Neutrophil (primary cell): ENCODE measurements at regions not wholly inside any gene's neighbourhood (a gene's known extent, or its start where the extent isn't known, plus 50 kb on each side); places are given as distances from the start of the nearest gene placed in this dataset.
"Not testable (repeated sequence)": the region's sequence is repeated elsewhere in the genome, so short reads cannot be mapped to it uniquely, and the experiment has no call there.

Source experiments
- H3K27ac ChIP-seq: fragments of 200-600 bp; sonication (generic); 2 replicates; pipeline ENCODE4 v1.5.1; 2016; ENCODE audit warnings: mild to moderate bottlenecking, moderate library complexity
- H3K27me3 ChIP-seq: fragments of 200-600 bp; sonication (generic); 2 replicates; pipeline ENCODE4 v1.6.0; 2016; ENCODE audit warnings: mild to moderate bottlenecking
- H3K36me3 ChIP-seq: fragments of 200-600 bp; sonication (generic); 2 replicates; pipeline ENCODE4 v1.5.1; 2017
- H3K4me1 ChIP-seq, 2 experiments: fragments of 200-600 bp in 1 of 2; sonication (generic) in 1 of 2; 1 replicate in 1 of 2; 2 replicates in 1 of 2; pipeline versions ENCODE4 v1.5.1 to v1.6.1; 2013 to 2016; ENCODE audit warnings: low read depth in 1 of 2, low read length in 1 of 2, mild to moderate bottlenecking in 1 of 2, moderate library complexity in 1 of 2; ENCODE audit not compliant: control insufficient read depth in 1 of 2, insufficient read depth in 1 of 2
- H3K4me3 ChIP-seq, 2 experiments: fragments of 200-600 bp in 1 of 2; sonication (generic) in 1 of 2; 1 replicate in 1 of 2; 2 replicates in 1 of 2; pipeline ENCODE4 v1.5.1; 2013 to 2016; ENCODE audit warnings: low read depth in 1 of 2, low read length in 1 of 2, mild to moderate bottlenecking in 1 of 2, moderate library complexity in 1 of 2
- H3K9me3 ChIP-seq: fragments of 200-600 bp; sonication (generic); 2 replicates; pipeline ENCODE4 v1.5.1; 2016
- TF ChIP-seq, protein P1 (sequence below): fragments of 200-600 bp; sonication (generic); IDR thresholded peaks from 2 replicates; pipeline ENCODE4 v1.5.1; 2016; ENCODE audit warnings: antibody characterized with exemption

GRCh38 chr10:62935022-62935421 lies 118.9 kb upstream of the EGR2 start:
- Histone ChIP-seq H3K27me3 (peaks cover 8% of the 10 kb centered on the region), H3K36me3 (no peaks in the 10 kb centered on the region), H3K4me3 (no peak overlapping the region), H3K27ac (no peak overlapping the region), H3K4me1 (peaks cover 2 to 4% of the 10 kb centered on the region in 2 experiments), H3K9me3 (no peaks in the 10 kb centered on the region)
- TF ChIP-seq, protein P1, sequence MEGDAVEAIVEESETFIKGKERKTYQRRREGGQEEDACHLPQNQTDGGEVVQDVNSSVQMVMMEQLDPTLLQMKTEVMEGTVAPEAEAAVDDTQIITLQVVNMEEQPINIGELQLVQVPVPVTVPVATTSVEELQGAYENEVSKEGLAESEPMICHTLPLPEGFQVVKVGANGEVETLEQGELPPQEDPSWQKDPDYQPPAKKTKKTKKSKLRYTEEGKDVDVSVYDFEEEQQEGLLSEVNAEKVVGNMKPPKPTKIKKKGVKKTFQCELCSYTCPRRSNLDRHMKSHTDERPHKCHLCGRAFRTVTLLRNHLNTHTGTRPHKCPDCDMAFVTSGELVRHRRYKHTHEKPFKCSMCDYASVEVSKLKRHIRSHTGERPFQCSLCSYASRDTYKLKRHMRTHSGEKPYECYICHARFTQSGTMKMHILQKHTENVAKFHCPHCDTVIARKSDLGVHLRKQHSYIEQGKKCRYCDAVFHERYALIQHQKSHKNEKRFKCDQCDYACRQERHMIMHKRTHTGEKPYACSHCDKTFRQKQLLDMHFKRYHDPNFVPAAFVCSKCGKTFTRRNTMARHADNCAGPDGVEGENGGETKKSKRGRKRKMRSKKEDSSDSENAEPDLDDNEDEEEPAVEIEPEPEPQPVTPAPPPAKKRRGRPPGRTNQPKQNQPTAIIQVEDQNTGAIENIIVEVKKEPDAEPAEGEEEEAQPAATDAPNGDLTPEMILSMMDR = no peak

- no peaks in the 10 kb centered on the region for H3K9me3 ChIP-seq
- H3K4me3 ChIP-seq = no peak overlapping the region
- peaks cover 8% of the 10 kb centered on the region for H3K27me3 ChIP-seq
- H3K27ac ChIP-seq = no peak overlapping the region
- no peaks in the 10 kb centered on the region for H3K36me3 ChIP-seq
- TF ChIP-seq, protein P1 = no peak
- H3K4me1 ChIP-seq = peaks cover 0 to under 1% of the 10 kb centered on the region in 2 experiments
Observed at GRCh38 chr10:62934258-62934657, 118.1 kb upstream of the EGR2 start.

DNA sequence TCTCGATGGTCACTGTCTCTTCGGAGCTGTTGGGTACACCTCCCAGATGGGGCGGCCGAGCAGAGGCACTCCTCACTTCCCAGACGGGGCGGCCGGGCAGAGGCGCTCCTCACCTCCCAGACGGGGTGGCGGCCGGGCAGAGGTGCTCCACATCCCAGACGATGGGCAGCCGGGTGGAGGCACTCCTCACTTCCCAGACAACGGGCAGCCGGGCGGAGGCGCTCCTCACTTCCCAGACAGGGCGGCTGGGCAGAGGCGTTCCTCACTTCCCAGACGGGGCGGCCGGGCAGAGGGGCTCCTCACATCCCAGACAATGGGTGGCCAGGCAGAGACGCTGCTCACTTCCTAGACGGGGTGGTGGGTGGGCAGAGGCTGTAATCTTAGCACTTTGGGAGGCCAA lies 112.6 kb upstream of the EGR2 start:
- H3K4me3 ChIP-seq, H3K36me3 ChIP-seq, H3K9me3 ChIP-seq, H3K4me1 ChIP-seq, H3K27ac ChIP-seq: not testable (repeated sequence)
- H3K27me3 ChIP-seq = peaks cover 25% of the 10 kb centered on the region

GRCh38 chr10:62926407-62926806 lies 110.2 kb upstream of the EGR2 start:
- no peaks in the 10 kb centered on the region for H3K4me1 ChIP-seq
- TF ChIP-seq, protein P1 = no peak
- H3K36me3 ChIP-seq = no peaks in the 10 kb centered on the region
- no peak overlapping the region for H3K4me3 ChIP-seq
- peaks cover 43% of the 10 kb centered on the region for H3K27me3 ChIP-seq
- no peaks in the 10 kb centered on the region for H3K9me3 ChIP-seq
- H3K27ac ChIP-seq = no peak overlapping the region

DNA sequence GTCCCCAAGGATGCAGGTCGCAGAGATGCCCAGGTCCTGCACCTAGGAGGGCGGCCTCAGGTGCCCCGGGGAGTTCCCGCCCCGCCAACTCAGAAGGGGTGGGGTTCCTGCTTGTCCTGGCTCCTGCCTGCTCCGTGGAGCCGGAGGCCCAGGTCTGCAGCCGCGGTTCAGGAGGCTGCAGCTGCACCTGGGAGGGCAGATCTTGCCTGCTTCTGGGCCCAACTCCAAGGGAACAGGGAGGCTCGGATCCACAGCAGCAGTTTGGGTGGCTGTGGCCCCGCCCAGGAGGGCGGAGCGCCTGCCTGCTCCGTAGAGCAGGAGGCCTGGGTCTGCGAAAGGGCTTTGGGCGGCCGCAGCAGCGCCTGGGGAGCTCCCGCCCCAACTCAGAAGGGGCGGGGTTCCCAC lies 108.2 kb upstream of the EGR2 start:
- peaks cover 43% of the 10 kb centered on the region for H3K27me3 ChIP-seq
- no peaks in the 10 kb centered on the region for H3K36me3 ChIP-seq
- TF ChIP-seq, protein P1 = no peak
- H3K4me1 ChIP-seq = no peaks in the 10 kb centered on the region
- no peaks in the 10 kb centered on the region for H3K9me3 ChIP-seq
- no peak overlapping the region for H3K4me3 ChIP-seq
- H3K27ac ChIP-seq = no peak overlapping the region

GRCh38 chr10:62919776-62920175 lies 103.6 kb upstream of the EGR2 start:
- Histone ChIP-seq H3K27ac (no peak overlapping the region), H3K9me3 (no peaks in the 10 kb centered on the region), H3K36me3 (no peaks in the 10 kb centered on the region), H3K27me3 (peaks cover 28% of the 10 kb centered on the region), H3K4me3 (no peak overlapping the region), H3K4me1 (no peaks in the 10 kb centered on the region)
- TF ChIP-seq, protein P1 = no peak
